Hematopoietic multipotent progenitor cell treated with erythropoietin and hydrocortisone succinate and interleukin-3 and kit ligand, for 8 days (in vitro differentiated cells): ENCODE measurements at regions not wholly inside any gene's neighbourhood (a gene's known extent, or its start where the extent isn't known, plus 50 kb on each side); places are given as distances from the start of the nearest gene placed in this dataset.
"Not testable (repeated sequence)": the region's sequence is repeated elsewhere in the genome, so short reads cannot be mapped to it uniquely, and the experiment has no call there.

Experiments used
- DNase-seq: peaks from one replicate; pipeline ENCODE4 v3.0.0-alpha.2; 2015

- DNase-seq = no peak
Measured at GRCh38 chr12:19726122-19726521, 286.8 kb downstream of the AEBP2 start.

- DNase-seq = no peak
Measured at GRCh38 chr12:19726592-19726991, 287.3 kb downstream of the AEBP2 start.

GRCh38 chr12:19737019-19737418, 297.7 kb downstream of the AEBP2 start:
- no peak for DNase-seq

DNA sequence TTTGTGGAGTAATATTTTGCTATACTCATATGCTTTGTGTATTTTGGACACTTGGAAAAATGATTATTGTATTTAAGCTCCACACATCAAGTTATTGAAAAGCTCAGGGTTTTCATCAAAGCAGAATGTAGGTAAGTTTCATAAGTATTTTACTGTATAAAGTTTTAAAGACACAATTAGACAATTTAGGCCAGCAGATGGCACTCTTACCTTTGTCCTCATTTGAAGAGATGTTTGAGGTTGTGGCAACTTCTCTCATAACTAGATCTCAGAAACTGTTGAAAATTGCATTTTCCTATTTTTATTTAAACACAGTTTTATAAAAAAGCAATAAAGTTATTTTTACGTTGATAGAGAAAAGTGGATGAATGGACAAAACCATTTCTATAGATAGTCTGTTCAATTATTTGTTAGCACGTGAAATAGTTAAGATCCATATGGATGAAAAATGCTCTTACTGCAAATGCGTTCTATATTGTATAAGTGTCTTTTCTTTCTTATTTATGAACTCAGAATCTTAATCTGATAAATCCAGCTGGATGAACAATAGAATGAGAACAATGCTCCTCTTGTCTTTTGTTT, 300.0 kb downstream of the AEBP2 start:
- peak; percentile 69 for DNase-seq

GRCh38 chr12:19740472-19741131, 301.3 kb downstream of the AEBP2 start:
- no peak for DNase-seq

DNA sequence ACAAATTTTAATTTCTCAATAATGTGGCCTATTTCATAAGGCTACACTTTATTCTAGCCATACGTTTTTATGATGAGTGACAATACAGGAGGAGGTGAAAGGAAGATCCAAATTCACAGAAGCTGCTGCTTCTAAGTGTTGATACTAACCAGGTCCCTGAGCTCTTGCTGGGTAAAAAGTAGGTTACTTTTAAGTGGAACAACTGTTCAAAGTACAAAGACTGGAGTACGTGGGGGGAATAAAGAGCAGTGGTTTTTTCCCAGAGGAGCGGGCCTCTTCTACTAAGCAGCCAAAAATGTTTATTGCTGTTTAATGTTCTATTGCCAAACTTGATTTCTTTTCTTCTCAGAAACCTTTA, 301.8 kb downstream of the AEBP2 start:
- no peak for DNase-seq

- no peak for DNase-seq
Measured at GRCh38 chr12:19744705-19745218, 305.5 kb downstream of the AEBP2 start.

- DNase-seq = no peak
Measured at GRCh38 chr12:19746471-19746870, 307.2 kb downstream of the AEBP2 start.

- DNase-seq = no peak
Measured at GRCh38 chr12:19749906-19750574, 310.7 kb downstream of the AEBP2 start.

- DNase-seq = no peak
Measured at GRCh38 chr12:19751078-19751477, 311.8 kb downstream of the AEBP2 start.

- no peak for DNase-seq
Measured at GRCh38 chr12:19752712-19753111, 313.4 kb downstream of the AEBP2 start.

DNA sequence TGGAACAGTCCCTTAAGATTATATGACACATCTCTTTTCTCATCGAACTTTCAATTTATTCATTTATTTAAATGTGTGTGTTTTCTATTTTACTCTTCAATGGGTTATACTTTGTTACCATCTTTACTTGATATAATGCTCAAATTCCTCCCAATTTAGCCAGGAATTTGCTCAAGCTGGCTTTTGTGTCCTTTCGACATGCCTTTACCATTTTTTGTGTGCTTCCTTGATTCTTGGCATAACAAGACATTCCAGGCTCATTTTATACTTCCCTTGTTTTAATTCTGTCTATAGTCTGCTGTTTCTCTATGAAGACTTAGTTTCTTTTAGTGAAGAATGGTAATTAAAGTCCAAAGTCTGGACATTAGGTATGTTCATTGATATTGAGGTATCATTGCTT, 315.8 kb downstream of the AEBP2 start:
- no peak for DNase-seq

DNA sequence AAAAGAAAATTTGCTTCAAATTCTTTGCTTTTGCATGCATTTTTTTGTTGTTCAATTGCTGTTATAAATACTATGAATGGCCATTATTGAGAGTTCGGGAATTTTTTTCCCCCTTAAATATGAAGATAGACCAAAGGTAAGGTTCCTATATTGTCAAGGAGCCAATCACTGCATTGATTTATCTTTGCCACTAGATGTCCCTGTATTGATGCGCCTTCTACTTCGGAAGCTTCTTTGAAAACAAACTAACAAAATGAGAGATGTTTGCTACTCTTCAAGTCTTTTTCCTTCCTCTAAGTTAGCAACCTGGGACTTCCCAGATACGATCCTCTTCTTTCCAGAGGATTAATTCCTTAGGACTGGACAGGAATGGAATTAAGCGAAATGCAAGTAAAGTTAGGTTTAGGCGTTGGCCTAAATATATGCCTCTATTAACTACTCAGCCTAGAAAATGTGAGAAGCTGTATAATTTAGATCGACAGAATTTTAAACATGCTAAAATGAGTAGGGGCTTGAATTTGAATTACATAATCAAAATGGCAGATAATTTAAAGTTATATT, 318.1 kb downstream of the AEBP2 start:
- DNase-seq = peak; percentile 10

GRCh38 chr12:19759227-19759626, 319.9 kb downstream of the AEBP2 start:
- no peak for DNase-seq

DNA sequence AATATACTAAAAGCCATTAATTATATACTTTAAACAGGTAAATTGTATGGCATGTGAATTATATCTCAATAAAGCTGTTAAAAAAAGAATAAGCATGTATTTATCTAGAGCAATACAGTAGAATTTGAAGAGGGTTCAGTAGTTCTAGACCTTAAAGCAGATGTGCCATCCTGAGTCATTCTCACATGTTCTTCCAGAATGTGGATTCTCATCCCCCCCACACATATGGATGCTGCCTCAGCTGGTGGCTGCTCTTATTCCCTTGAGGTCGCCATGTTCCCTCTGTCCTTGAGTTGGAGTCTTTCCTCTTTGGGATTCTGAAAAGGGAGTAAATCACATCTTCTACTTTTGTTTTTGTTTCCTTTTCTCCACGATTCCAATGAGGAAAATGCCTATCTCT, 321.3 kb downstream of the AEBP2 start:
- DNase-seq = no peak

GRCh38 chr12:19761463-19761862, 322.2 kb downstream of the AEBP2 start:
- DNase-seq = no peak

GRCh38 chr12:19763488-19763887, 324.2 kb downstream of the AEBP2 start:
- no peak for DNase-seq

- DNase-seq = no peak
Measured at GRCh38 chr12:19764408-19764807, 325.1 kb downstream of the AEBP2 start.

GRCh38 chr12:19771858-19772257, 332.6 kb downstream of the AEBP2 start:
- no peak for DNase-seq

DNA sequence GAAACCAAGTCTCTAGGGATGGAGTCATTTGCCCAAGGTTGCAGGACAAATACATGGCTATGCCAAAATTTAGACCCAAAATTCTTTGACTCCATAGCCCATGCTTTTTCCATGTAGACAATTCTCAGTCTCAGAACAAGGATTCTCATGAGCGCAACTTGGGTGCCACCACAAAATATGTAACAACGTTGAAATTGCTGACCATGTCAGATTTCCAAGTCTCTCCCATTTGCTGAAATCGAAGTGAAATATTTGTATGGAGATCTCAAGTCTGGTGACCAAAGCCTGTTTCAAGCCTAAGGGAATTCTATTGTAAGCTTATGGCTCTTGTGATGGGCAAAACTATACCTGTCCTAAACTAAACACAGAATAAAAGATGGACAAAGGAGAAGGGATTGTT, 333.5 kb downstream of the AEBP2 start:
- no peak for DNase-seq

DNA sequence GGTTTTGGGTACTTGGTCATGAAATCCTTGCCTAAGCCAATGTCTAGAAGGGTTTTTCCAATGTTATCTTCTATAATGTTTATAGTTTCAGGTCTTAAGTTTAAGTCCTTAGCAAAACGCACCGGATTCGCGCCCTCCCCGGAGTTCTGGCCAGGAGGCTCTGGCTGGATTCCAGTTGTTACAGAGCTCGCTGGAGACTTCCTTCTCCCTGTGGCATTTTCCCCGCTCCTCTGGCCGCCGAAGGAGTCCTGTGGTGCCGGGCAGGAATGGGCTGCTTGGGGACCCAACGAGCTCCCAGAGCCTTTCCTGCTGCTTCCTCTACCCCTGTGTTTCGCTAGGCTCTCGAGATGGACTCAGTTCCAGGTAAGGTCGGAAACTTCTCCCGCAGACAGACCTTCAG, 335.9 kb downstream of the AEBP2 start:
- DNase-seq = no peak

DNA sequence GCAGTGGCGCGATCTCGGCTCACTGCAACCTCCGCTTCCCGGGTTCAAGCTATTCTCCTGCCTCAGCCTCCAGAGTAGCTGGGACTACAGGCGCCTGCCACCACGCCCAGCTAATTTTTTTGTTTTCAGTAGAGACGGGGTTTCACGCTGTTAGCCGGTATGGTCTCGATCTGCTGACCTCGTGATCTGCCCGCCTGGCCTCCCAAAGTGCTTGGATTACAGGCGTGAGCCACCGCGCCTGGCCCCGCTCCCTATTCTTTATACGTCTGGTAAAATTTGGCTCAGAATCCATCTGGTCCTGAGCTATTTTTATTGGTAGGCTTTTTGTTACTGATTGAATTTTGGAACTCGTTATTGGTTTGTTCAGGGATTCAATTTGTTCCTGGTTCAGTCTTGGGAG, 336.7 kb downstream of the AEBP2 start:
- not testable (repeated sequence) for DNase-seq

GRCh38 chr12:19778172-19778571, 338.9 kb downstream of the AEBP2 start:
- no peak for DNase-seq

- no peak for DNase-seq
Measured at GRCh38 chr12:19778797-19779196, 339.5 kb downstream of the AEBP2 start.
